A673 (cell line): ENCODE measurements at regions not wholly inside any gene's neighbourhood (a gene's known extent, or its start where the extent isn't known, plus 50 kb on each side); places are given as distances from the start of the nearest gene placed in this dataset.

Source experiments
- EZH2 ChIP-seq: fragments of 200-600 bp; sonication (generic); IDR thresholded peaks from 2 replicates; pipeline ENCODE4 v1.6.1; 2017; ENCODE audit warnings: borderline replicate concordance, low read depth, mild to moderate bottlenecking, mixed read lengths, antibody characterized with exemption, low read length; ENCODE audit not compliant: poor library complexity, severe bottlenecking
- TF ChIP-seq, protein P1 (sequence below): fragments of 300-800, 200-600 bp; sonication (generic); conservative IDR thresholded peaks from 2 replicates; pipeline ENCODE4 v1.5.1; 2017; ENCODE audit warnings: low read depth, mild to moderate bottlenecking, antibody characterized with exemption, low read length, moderate library complexity, mixed read lengths

DNA sequence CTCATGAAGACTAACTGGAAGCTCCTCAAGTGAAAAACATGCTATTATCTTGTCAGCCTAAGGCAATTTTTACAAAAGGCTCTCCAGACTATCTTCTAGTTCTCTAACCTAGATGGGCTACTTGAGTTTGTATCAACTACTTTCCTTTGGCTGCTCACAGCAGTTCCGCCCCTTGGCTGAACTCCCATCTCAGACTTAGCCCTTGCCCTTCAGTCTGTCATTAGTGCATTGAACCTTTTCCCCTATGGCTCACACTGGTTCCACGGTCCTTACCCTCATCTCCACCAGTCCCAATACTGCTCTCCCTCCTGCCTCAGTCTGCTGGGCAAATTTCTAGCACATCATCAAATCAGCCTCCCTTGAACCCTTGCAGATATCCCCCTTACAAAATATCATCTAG lies 362.3 kb downstream of the PPP1R2C start:
- TF ChIP-seq EZH2: no peak
- TF ChIP-seq, protein P1, sequence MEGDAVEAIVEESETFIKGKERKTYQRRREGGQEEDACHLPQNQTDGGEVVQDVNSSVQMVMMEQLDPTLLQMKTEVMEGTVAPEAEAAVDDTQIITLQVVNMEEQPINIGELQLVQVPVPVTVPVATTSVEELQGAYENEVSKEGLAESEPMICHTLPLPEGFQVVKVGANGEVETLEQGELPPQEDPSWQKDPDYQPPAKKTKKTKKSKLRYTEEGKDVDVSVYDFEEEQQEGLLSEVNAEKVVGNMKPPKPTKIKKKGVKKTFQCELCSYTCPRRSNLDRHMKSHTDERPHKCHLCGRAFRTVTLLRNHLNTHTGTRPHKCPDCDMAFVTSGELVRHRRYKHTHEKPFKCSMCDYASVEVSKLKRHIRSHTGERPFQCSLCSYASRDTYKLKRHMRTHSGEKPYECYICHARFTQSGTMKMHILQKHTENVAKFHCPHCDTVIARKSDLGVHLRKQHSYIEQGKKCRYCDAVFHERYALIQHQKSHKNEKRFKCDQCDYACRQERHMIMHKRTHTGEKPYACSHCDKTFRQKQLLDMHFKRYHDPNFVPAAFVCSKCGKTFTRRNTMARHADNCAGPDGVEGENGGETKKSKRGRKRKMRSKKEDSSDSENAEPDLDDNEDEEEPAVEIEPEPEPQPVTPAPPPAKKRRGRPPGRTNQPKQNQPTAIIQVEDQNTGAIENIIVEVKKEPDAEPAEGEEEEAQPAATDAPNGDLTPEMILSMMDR: no peak
